Tibial nerve (tissue), 4 donors: ENCODE measurements at regions not wholly inside any gene's neighbourhood (a gene's known extent, or its start where the extent isn't known, plus 50 kb on each side); places are given as distances from the start of the nearest gene placed in this dataset.
"Not testable (repeated sequence)": the region's sequence is repeated elsewhere in the genome, so short reads cannot be mapped to it uniquely, and the experiment has no call there.

Experiments
- DNase-seq, 2 donors: peaks; one replicate each; pipeline ENCODE4 v3.0.0-alpha.2; 2019; ENCODE audit warnings: low spot score in 2 of 2
- H3K27ac ChIP-seq, 4 donors: fragments of 200-600 bp; sonication (generic) in 3 of 4; one replicate each; pipeline ENCODE4 v1.5.1; 2017 to 2019; ENCODE audit warnings: mild to moderate bottlenecking in 1 of 4
- H3K27me3 ChIP-seq, 2 donors: fragments of 200-600 bp; sonication (generic) in 1 of 2; one replicate each; pipeline versions ENCODE4 v1.5.1 to v1.6.0; 2017 to 2019
- H3K36me3 ChIP-seq, 3 donors: fragments of 200-600 bp; sonication (generic); one replicate each; pipeline ENCODE4 v1.5.1; 2018 to 2019
- H3K4me1 ChIP-seq, 4 donors: fragments of 200-600 bp; sonication (generic) in 3 of 4; one replicate each; pipeline ENCODE4 v1.5.1; 2017 to 2019
- H3K4me3 ChIP-seq, 4 donors: fragments of 200-600 bp; sonication (generic) in 3 of 4; one replicate each; pipeline ENCODE4 v1.5.1; 2017 to 2019; ENCODE audit warnings: mild to moderate bottlenecking in 1 of 4, moderate library complexity in 1 of 4
- H3K9me3 ChIP-seq, 4 donors: fragments of 200-600 bp; sonication (generic) in 3 of 4; one replicate each; pipeline ENCODE4 v1.5.1; 2017 to 2019
- CTCF ChIP-seq, 5 experiments: fragments of 200-600 bp in 3 of 5; fragments of 450-650 bp in 2 of 5; sonication (generic) in 3 of 5; IDR thresholded peaks; one replicate each; pipeline ENCODE4 v1.5.1; 2016 to 2019; ENCODE audit warnings: antibody characterized with exemption in 5 of 5, mild to moderate bottlenecking in 3 of 5, moderate library complexity in 2 of 5
- EP300 ChIP-seq, 2 donors: sonication (generic); formaldehyde crosslinking; IDR thresholded peaks; one replicate each; pipeline ENCODE4 v1.6.1; 2017; ENCODE audit warnings: antibody characterized with exemption in 2 of 2, mild to moderate bottlenecking in 1 of 2
- POLR2A ChIP-seq, 2 donors: fragments of 450-650 bp; IDR thresholded peaks; one replicate each; pipeline ENCODE4 v1.6.1; 2017; ENCODE audit warnings: antibody characterized with exemption in 2 of 2, mild to moderate bottlenecking in 2 of 2, moderate library complexity in 2 of 2
- WGBS, 2 donors: methylation state at CpG; one replicate each; pipeline ENCODE4 v1.1.5; 2018; 5-methylcytosine and 5-hydroxymethylcytosine counted together

- H3K27ac ChIP-seq: no peak overlapping the region
- no peaks in the 10 kb centered on the region for H3K27me3 ChIP-seq
- TF ChIP-seq CTCF (IDR thresholded peaks at IDR 0.05) (no peak), POLR2A (IDR thresholded peaks at IDR 0.05) (no peak)
- peaks cover 0 to 5% (median 1%) of the 10 kb centered on the region in 4 donors for H3K9me3 ChIP-seq
- no peaks in the 10 kb centered on the region for H3K4me1 ChIP-seq
- H3K4me3 ChIP-seq: no peak overlapping the region
- no peak for DNase-seq
- H3K36me3 ChIP-seq: no peaks in the 10 kb centered on the region
These were observed 80.0 kb downstream of the SHOX2 start for GRCh38 chr3:158026236-158026635.

- H3K4me1 ChIP-seq, H3K27ac ChIP-seq, DNase-seq, H3K27me3 ChIP-seq, H3K36me3 ChIP-seq, H3K4me3 ChIP-seq: not testable (repeated sequence)
- H3K9me3 ChIP-seq: peaks cover 0 to 15% (median 3%) of the 10 kb centered on the region in 4 donors
- 95% methylated on average over 12 of the region's 18 CpGs; no CpG with 5 or more reads in 1 of the 2 donors for WGBS, 2 donors
These were observed 86.3 kb downstream of the SHOX2 start for GRCh38 chr3:158019897-158020296.

- no peak overlapping the region for H3K27ac ChIP-seq
- H3K36me3 ChIP-seq: no peaks in the 10 kb centered on the region
- no peaks in the 10 kb centered on the region for H3K27me3 ChIP-seq
- no peak for TF ChIP-seq POLR2A (IDR thresholded peaks at IDR 0.05)
- TF ChIP-seq EP300 (IDR thresholded peaks at IDR 0.05): no peak
- TF ChIP-seq CTCF (IDR thresholded peaks at IDR 0.05): no peak
- H3K9me3 ChIP-seq: peaks cover 0 to 15% (median 3%) of the 10 kb centered on the region in 4 donors
- H3K4me3 ChIP-seq: no peak overlapping the region
- WGBS, 2 donors: 74 to 78% methylated on average over 1 of the region's 1 CpG
- DNase-seq: no peak
- no peaks in the 10 kb centered on the region for H3K4me1 ChIP-seq
These were observed 87.8 kb downstream of the SHOX2 start for GRCh38 chr3:158018462-158018861.

GRCh38 chr3:158012901-158013300 is 93.3 kb downstream of the SHOX2 start:
- DNase-seq: no peak

GRCh38 chr3:158005391-158006100 is 100.7 kb downstream of the SHOX2 start:
- H3K27ac ChIP-seq: no peak overlapping the region
- WGBS, 2 donors: 50 to 54% methylated on average over 10 of the region's 10 CpGs
- TF ChIP-seq POLR2A (IDR thresholded peaks at IDR 0.05) (no peak), CTCF (IDR thresholded peaks at IDR 0.05) (no peak), EP300 (IDR thresholded peaks at IDR 0.05) (no peak)
- H3K9me3 ChIP-seq: peaks cover 0 to 27% (median 2%) of the 10 kb centered on the region in 4 donors
- no peaks in the 10 kb centered on the region for H3K36me3 ChIP-seq
- no peaks in the 10 kb centered on the region for H3K27me3 ChIP-seq
- H3K4me1 ChIP-seq: no peaks in the 10 kb centered on the region
- no peak overlapping the region for H3K4me3 ChIP-seq
- DNase-seq: no peak

More at GRCh38 chr3:158012901-158013300, 93.3 kb downstream of the SHOX2 start:
- Histone ChIP-seq H3K27ac (no peak overlapping the region), H3K4me1 (no peaks in the 10 kb centered on the region), H3K27me3 (no peaks in the 10 kb centered on the region), H3K9me3 (peaks cover 0 to 42% (median 2%) of the 10 kb centered on the region in 4 donors), H3K36me3 (no peaks in the 10 kb centered on the region), H3K4me3 (no peak overlapping the region)
- TF ChIP-seq EP300 (IDR thresholded peaks at IDR 0.05) (no peak), CTCF (IDR thresholded peaks at IDR 0.05) (no peak), POLR2A (IDR thresholded peaks at IDR 0.05) (no peak)
